Activated T-helper 17 cell treated with anti-CD3 and anti-CD28 coated beads, Interleukin-2, amount 50 U/mL, for 72 hours (primary cell): ENCODE measurements at regions not wholly inside any gene's neighbourhood (a gene's known extent, or its start where the extent isn't known, plus 50 kb on each side); places are given as distances from the start of the nearest gene placed in this dataset.
A peak's percentile ranks its signal among the peaks of the same experiment; 100 is the strongest.

Source experiments
- ATAC-seq: fragments of 150-1000 bp; cut with Tn5 transposase; replicated peaks from 2 replicates; pipeline ENCODE4 v1.10.0; 2021; ENCODE audit warnings: mild to moderate bottlenecking, moderate library complexity
- H3K27ac Mint-ChIP-seq: one replicate; pipeline ENCODE4 v1.8.0; 2022; ENCODE audit warnings: mixed read lengths
- H3K27me3 Mint-ChIP-seq: one replicate; pipeline ENCODE4 v1.8.0; 2022; ENCODE audit warnings: mixed read lengths
- H3K36me3 Mint-ChIP-seq: one replicate; pipeline ENCODE4 v1.8.0; 2022; ENCODE audit warnings: low read depth, mild to moderate bottlenecking, mixed read lengths
- H3K4me1 Mint-ChIP-seq: one replicate; pipeline ENCODE4 v1.8.0; 2022; ENCODE audit warnings: mixed read lengths
- H3K4me3 Mint-ChIP-seq: one replicate; pipeline ENCODE4 v1.8.0; 2022; ENCODE audit warnings: mild to moderate bottlenecking, mixed read lengths
- H3K9me3 Mint-ChIP-seq: one replicate; pipeline ENCODE4 v1.8.0; 2022; ENCODE audit warnings: mixed read lengths

GRCh38 chr1:168396940-168397684, 116.4 kb downstream of the TBX19 start:
- no peak overlapping the region for H3K4me3 Mint-ChIP-seq
- peaks cover 29% of the 10 kb centered on the region for H3K4me1 Mint-ChIP-seq
- peaks cover 3% of the 10 kb centered on the region for H3K27me3 Mint-ChIP-seq
- no peak for ATAC-seq
- peak overlapping the region; percentile 67 for H3K27ac Mint-ChIP-seq
- no peaks in the 10 kb centered on the region for H3K36me3 Mint-ChIP-seq
- H3K9me3 Mint-ChIP-seq, result no peaks in the 10 kb centered on the region

GRCh38 chr1:168396508-168396907, 115.8 kb downstream of the TBX19 start:
- Mint-ChIP-seq H3K27ac (no peak overlapping the region), H3K36me3 (no peaks in the 10 kb centered on the region), H3K9me3 (no peaks in the 10 kb centered on the region), H3K4me1 (peaks cover 30% of the 10 kb centered on the region), H3K27me3 (peaks cover 3% of the 10 kb centered on the region), H3K4me3 (no peak overlapping the region)
- ATAC-seq, result no peak

GRCh38 chr1:168394858-168395257, 114.2 kb downstream of the TBX19 start:
- H3K9me3 Mint-ChIP-seq, result no peaks in the 10 kb centered on the region
- peaks cover 25% of the 10 kb centered on the region for H3K4me1 Mint-ChIP-seq
- no peak overlapping the region for H3K27ac Mint-ChIP-seq
- H3K27me3 Mint-ChIP-seq, result no peaks in the 10 kb centered on the region
- no peak overlapping the region for H3K4me3 Mint-ChIP-seq
- no peak for ATAC-seq
- no peaks in the 10 kb centered on the region for H3K36me3 Mint-ChIP-seq

GRCh38 chr1:168392958-168393549, 112.4 kb downstream of the TBX19 start:
- no peaks in the 10 kb centered on the region for H3K36me3 Mint-ChIP-seq
- H3K4me3 Mint-ChIP-seq, result no peak overlapping the region
- no peaks in the 10 kb centered on the region for H3K9me3 Mint-ChIP-seq
- H3K27ac Mint-ChIP-seq, result peak overlapping the region; percentile 1
- ATAC-seq, result no peak
- H3K4me1 Mint-ChIP-seq, result peaks cover 17% of the 10 kb centered on the region
- H3K27me3 Mint-ChIP-seq, result no peaks in the 10 kb centered on the region

- H3K9me3 Mint-ChIP-seq, result no peaks in the 10 kb centered on the region
- no peak for ATAC-seq
- peak overlapping the region; percentile 1 for H3K27ac Mint-ChIP-seq
- no peak overlapping the region for H3K4me3 Mint-ChIP-seq
- H3K27me3 Mint-ChIP-seq, result no peaks in the 10 kb centered on the region
- no peaks in the 10 kb centered on the region for H3K36me3 Mint-ChIP-seq
- H3K4me1 Mint-ChIP-seq, result peaks cover 23% of the 10 kb centered on the region
Observed at GRCh38 chr1:168391851-168392681, 111.4 kb downstream of the TBX19 start.

- peaks cover 24% of the 10 kb centered on the region for H3K4me1 Mint-ChIP-seq
- H3K4me3 Mint-ChIP-seq, result no peak overlapping the region
- H3K9me3 Mint-ChIP-seq, result no peaks in the 10 kb centered on the region
- H3K36me3 Mint-ChIP-seq, result no peaks in the 10 kb centered on the region
- ATAC-seq, result no peak
- no peaks in the 10 kb centered on the region for H3K27me3 Mint-ChIP-seq
- H3K27ac Mint-ChIP-seq, result no peak overlapping the region
Observed at GRCh38 chr1:168390271-168390670, 109.6 kb downstream of the TBX19 start.

- Mint-ChIP-seq H3K9me3 (no peaks in the 10 kb centered on the region), H3K27ac (peak overlapping the region; percentile 94), H3K4me3 (peak overlapping the region; percentile 77)
Observed at GRCh38 chr1:168387781-168388760, 107.4 kb downstream of the TBX19 start.

GRCh38 chr1:168386949-168387586, 106.4 kb downstream of the TBX19 start:
- Mint-ChIP-seq H3K4me1 (peaks cover 17% of the 10 kb centered on the region), H3K4me3 (peak overlapping the region; percentile 77), H3K27ac (peak overlapping the region; percentile 94), H3K36me3 (no peaks in the 10 kb centered on the region), H3K9me3 (no peaks in the 10 kb centered on the region), H3K27me3 (no peaks in the 10 kb centered on the region)
- ATAC-seq, result peak; percentile 97

More at GRCh38 chr1:168387781-168388760, 107.4 kb downstream of the TBX19 start:
- H3K4me1 Mint-ChIP-seq, result peaks cover 24% of the 10 kb centered on the region
- no peaks in the 10 kb centered on the region for H3K27me3 Mint-ChIP-seq
- H3K36me3 Mint-ChIP-seq, result no peaks in the 10 kb centered on the region
- no peak for ATAC-seq

- H3K36me3 Mint-ChIP-seq, result no peaks in the 10 kb centered on the region
- H3K27ac Mint-ChIP-seq, result no peak overlapping the region
- H3K4me1 Mint-ChIP-seq, result peaks cover 16% of the 10 kb centered on the region
- no peak for ATAC-seq
- H3K4me3 Mint-ChIP-seq, result peak overlapping the region; percentile 77
- no peaks in the 10 kb centered on the region for H3K9me3 Mint-ChIP-seq
- H3K27me3 Mint-ChIP-seq, result no peaks in the 10 kb centered on the region
Observed at GRCh38 chr1:168386492-168386891, 105.8 kb downstream of the TBX19 start.

- no peak overlapping the region for H3K4me3 Mint-ChIP-seq
- ATAC-seq, result no peak
- H3K4me1 Mint-ChIP-seq, result no peaks in the 10 kb centered on the region
- no peaks in the 10 kb centered on the region for H3K36me3 Mint-ChIP-seq
- no peak overlapping the region for H3K27ac Mint-ChIP-seq
- H3K27me3 Mint-ChIP-seq, result no peaks in the 10 kb centered on the region
- no peaks in the 10 kb centered on the region for H3K9me3 Mint-ChIP-seq
Observed at GRCh38 chr1:168381850-168382249, 101.2 kb downstream of the TBX19 start.

GRCh38 chr1:168380945-168381344, 100.3 kb downstream of the TBX19 start:
- no peaks in the 10 kb centered on the region for H3K27me3 Mint-ChIP-seq
- H3K27ac Mint-ChIP-seq, result no peak overlapping the region
- H3K4me3 Mint-ChIP-seq, result no peak overlapping the region
- no peaks in the 10 kb centered on the region for H3K36me3 Mint-ChIP-seq
- H3K4me1 Mint-ChIP-seq, result no peaks in the 10 kb centered on the region
- ATAC-seq, result no peak
- H3K9me3 Mint-ChIP-seq, result no peaks in the 10 kb centered on the region

- Mint-ChIP-seq H3K4me3 (no peak overlapping the region), H3K4me1 (no peaks in the 10 kb centered on the region), H3K27ac (no peak overlapping the region), H3K36me3 (no peaks in the 10 kb centered on the region), H3K27me3 (no peaks in the 10 kb centered on the region), H3K9me3 (no peaks in the 10 kb centered on the region)
- no peak for ATAC-seq
Observed at GRCh38 chr1:168379104-168379860, 98.6 kb downstream of the TBX19 start.
